Cardiac septum (tissue), 1 donor: ENCODE measurements at regions not wholly inside any gene's neighbourhood (a gene's known extent, or its start where the extent isn't known, plus 50 kb on each side); places are given as distances from the start of the nearest gene placed in this dataset.
"Not testable (repeated sequence)": the region's sequence is repeated elsewhere in the genome, so short reads cannot be mapped to it uniquely, and the experiment has no call there.

ENCODE experiments used
- DNase-seq: peaks from one replicate; pipeline ENCODE4 v3.0.0-alpha.2; 2020; ENCODE audit warnings: low spot score
- intact Hi-C: fragments of 100-400 bp; cut with DNase I; formaldehyde crosslinking; loops from one replicate; pipeline ENCODE4 v1.14.0; 2022
- donor health status: DM: no; HTN: no; CAD: no.

DNA sequence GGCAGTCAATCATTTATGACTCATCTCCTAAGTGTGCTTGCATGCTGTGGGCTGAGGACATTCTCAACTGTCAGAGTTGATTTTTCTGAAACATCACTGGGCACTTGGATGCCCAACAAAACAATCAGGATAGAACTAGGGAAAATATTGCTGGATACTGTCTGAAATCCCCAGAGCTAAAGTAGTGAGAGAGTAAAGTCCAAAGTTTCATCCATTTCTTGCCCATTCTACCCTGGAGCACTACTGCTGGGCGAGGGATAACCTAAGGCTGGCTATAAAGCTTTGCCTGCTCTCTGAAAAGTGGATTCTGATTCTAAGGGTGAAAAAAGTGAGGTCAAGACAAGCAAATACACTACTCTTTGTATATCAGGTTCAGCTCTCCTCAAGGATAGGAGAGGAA lies 279.6 kb upstream of the EDA2R start:
- DNase-seq = no peak
- intact Hi-C loops = no loop called here

- intact Hi-C loops = no loop called here
- DNase-seq = no peak
Measured at GRCh38 chrX:66915893-66916292, 277.0 kb upstream of the EDA2R start.

DNA sequence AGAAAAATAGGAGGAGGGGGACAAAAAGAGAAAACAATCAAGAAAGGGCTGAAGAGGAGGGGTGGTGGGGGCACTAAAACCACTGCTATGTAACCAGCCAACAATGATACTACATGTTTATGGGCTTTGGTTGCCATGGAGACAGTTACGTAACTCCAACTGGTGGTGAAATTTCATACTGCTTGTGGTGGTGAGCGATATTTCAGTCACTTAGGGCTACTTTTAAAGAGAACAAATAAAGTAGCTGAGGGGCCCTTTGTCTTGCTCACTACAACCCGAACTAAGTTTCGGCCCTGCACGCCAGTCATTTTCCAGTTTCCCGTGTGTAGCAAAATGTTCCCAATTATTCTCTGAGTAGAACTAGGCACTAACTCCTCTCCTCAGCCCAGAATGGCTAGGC lies 275.2 kb upstream of the EDA2R start:
- intact Hi-C loops = no loop called here
- no peak for DNase-seq

- intact Hi-C loops = no loop called here
- no peak for DNase-seq
Measured at GRCh38 chrX:66912417-66912816, 273.5 kb upstream of the EDA2R start.

GRCh38 chrX:66902081-66902480 lies 263.2 kb upstream of the EDA2R start:
- DNase-seq = no peak
- intact Hi-C loops = no loop called here

DNA sequence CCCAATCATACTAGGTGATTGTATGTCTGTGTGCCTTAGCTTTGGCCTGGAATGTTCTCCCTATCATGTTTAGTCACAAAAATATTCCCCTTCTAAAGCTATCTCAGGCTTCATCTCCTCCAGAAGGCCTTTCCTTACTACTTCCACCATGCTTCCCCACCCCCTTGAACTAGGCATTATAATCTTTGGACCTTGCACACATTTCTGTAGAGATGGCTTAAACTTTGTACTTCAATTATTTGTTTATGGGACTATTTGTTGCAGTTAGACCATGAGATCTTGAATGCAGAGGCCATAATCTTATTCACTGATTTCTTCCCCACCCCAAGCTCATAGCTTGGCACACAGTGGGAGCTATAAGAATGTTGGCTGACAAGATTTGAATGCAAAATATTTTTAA lies 262.0 kb upstream of the EDA2R start:
- DNase-seq = no peak
- intact Hi-C loops = no loop called here

DNA sequence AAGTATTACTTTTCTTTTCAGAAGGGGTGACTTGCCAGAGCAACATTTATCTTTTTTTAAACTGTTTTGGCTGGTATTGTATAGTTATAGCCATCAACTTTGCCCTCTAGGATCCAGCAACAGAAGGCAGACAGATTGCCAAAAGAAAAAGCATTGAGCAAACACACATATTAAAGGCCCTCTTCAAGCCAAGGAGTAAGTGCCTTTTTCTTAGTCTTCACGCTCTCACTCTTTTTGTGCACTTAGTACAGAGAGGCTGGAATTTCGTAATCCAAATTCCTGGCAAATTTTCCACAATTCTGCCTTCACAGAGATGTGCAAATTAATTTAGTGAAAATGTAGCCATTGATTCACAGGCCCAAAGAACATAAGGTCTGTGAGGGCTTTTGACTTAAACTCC lies 253.1 kb upstream of the EDA2R start:
- intact Hi-C loops = no loop called here
- no peak for DNase-seq

- no peak for DNase-seq
- intact Hi-C loops = no loop called here
Measured at GRCh38 chrX:66889418-66889817, 250.5 kb upstream of the EDA2R start.

- intact Hi-C loops = no loop called here
Measured at GRCh38 chrX:66882101-66882500, 243.2 kb upstream of the EDA2R start.

GRCh38 chrX:66876776-66877175 lies 237.9 kb upstream of the EDA2R start:
- DNase-seq = no peak
- intact Hi-C loops = no loop called here

More at GRCh38 chrX:66882101-66882500, 243.2 kb upstream of the EDA2R start:
- DNase-seq = no peak

- intact Hi-C loops = no loop called here
Measured at GRCh38 chrX:66872771-66873170, 233.9 kb upstream of the EDA2R start.

DNA sequence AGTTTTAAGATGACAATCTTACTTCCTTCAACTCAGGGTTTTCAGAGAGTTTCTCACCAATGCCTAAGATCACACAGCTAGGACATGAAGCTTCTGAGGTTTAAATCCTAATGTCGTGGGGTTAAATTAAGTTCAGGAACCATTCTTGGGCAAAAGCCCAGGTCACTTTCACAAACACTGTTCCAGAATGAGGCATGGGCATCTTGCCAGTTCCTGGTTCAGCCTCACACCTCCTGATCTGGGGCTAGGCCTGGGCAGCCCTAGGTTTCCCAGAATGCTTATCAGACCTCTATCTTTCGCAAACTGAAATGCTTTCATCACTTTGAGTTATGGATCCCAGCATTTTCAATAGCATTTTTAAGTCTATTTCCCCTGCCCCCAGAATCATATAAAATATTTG lies 224.8 kb upstream of the EDA2R start:
- no peak for DNase-seq
- intact Hi-C loops = no loop called here

More at GRCh38 chrX:66872771-66873170, 233.9 kb upstream of the EDA2R start:
- DNase-seq = no peak

DNA sequence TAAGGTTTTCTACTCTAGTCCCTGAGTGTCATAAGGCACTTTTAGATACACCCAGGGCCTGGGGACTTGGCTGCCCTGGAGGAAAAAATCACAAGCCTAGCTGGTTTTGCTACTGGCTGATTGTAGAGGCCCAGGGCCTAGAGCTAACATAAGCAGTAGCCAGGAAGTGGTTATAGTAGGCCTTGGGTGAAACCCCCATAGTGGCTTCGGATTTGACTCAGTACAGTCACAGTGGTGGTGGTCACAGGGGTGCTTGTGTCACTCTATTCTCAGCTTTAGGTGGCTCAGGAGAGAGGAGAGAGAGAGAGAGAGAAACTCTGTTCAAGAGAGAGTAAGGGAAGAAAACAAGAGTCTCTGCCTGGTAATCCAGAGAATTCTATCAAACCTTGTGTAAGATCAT lies 194.5 kb upstream of the EDA2R start:
- intact Hi-C loops = no loop called here
- no peak for DNase-seq

- intact Hi-C loops = no loop called here
- DNase-seq = no peak
Measured at GRCh38 chrX:66815227-66815626, 176.3 kb upstream of the EDA2R start.

GRCh38 chrX:66794514-66794913 lies 155.6 kb upstream of the EDA2R start:
- intact Hi-C loops, DNase-seq: not testable (repeated sequence)

DNA sequence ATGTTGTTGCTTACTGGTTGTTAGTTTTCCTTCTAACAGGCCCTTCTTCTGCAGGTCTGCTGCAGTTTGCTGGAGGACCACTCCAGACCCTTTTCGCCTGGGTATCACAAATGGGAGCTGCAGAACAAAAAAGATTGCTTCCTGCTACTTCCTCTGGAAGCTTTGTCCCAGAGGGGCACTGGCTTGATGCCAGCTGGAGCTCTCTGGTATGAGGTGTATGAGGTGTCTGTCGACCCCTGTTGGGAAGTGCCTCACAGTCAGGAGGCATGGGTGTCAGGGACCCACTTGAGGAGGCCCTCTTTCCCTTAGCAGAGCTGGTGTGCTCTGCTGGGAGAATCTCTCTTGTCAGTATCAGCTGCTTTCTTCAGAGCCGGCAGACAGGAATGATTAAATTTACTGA lies 127.4 kb upstream of the EDA2R start:
- intact Hi-C loops = no loop called here
- no peak for DNase-seq

- DNase-seq = no peak
- intact Hi-C loops = no loop called here
Measured at GRCh38 chrX:66760651-66761050, 121.8 kb upstream of the EDA2R start.

DNA sequence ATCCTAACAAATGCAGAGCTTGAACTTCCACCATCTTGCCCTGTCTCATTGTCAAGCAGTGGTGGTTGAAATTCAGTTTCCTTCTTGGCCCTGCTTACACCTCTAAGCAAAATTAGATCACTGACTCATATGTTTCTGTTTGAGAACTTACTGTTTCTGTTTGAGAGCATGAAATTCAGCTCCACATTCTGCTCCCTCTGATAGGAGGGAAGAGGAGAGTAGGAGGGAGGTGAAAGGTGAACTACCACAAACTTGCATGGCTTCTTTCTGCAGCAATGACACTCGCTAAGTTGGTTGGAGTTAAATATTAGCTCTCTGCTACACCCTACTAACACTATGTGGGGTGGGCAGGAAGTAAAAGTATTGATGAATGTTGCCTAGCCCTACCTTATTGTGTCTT lies 117.8 kb upstream of the EDA2R start:
- intact Hi-C loops = no loop called here
- DNase-seq = no peak

GRCh38 chrX:66751136-66751782 lies 112.4 kb upstream of the EDA2R start:
- intact Hi-C loops = no loop called here
- no peak for DNase-seq

- intact Hi-C loops, DNase-seq: not testable (repeated sequence)
Measured at GRCh38 chrX:66744519-66744918, 105.6 kb upstream of the EDA2R start.

- intact Hi-C loops = loop anchor here (10.0 kb wide), 1 partner anchor 527 kb away; no protein-coding TSS in a partner anchor
- DNase-seq = no peak
Measured at GRCh38 chrX:66731398-66731797, 92.5 kb upstream of the EDA2R start.

- no peak for DNase-seq
- intact Hi-C loops = loop anchor here (5.0 kb wide), 1 partner anchor 1147 kb away; no protein-coding TSS in a partner anchor
Measured at GRCh38 chrX:66728818-66729271, 90.0 kb upstream of the EDA2R start.
